Adrenal gland (tissue), 9 donors: ENCODE measurements at regions not wholly inside any gene's neighbourhood (a gene's known extent, or its start where the extent isn't known, plus 50 kb on each side); places are given as distances from the start of the nearest gene placed in this dataset.
"Not testable (repeated sequence)": the region's sequence is repeated elsewhere in the genome, so short reads cannot be mapped to it uniquely, and the experiment has no call there.

ENCODE experiments used
- DNase-seq, 7 donors: peaks; one replicate each; pipeline ENCODE4 v3.0.0-alpha.2; 2019 to 2020
- H3K27ac ChIP-seq, 5 donors: fragments of 200-600 bp; sonication (generic) in 4 of 5; 1 replicate in 3 of 5; 2 replicates in 2 of 5; pipeline versions ENCODE4 v1.5.1 to v1.8.0; 2016 to 2020; ENCODE audit warnings: mild to moderate bottlenecking in 1 of 5
- H3K27me3 ChIP-seq: fragments of 200-600 bp; 2 replicates; pipeline ENCODE4 v1.8.0; 2021
- H3K36me3 ChIP-seq, 2 donors: fragments of 200-600 bp; replicated peaks in 1 of 2; 1 replicate in 1 of 2; 2 replicates in 1 of 2; pipeline versions ENCODE4 v1.5.1 to v1.8.0; 2018 to 2022
- H3K4me1 ChIP-seq, 2 donors: fragments of 200-600 bp; replicated peaks in 1 of 2; 1 replicate in 1 of 2; 2 replicates in 1 of 2; pipeline versions ENCODE4 v1.5.1 to v1.8.0; 2018 to 2021
- H3K4me3 ChIP-seq, 4 donors: fragments of 200-600 bp; sonication (generic) in 3 of 4; one replicate each; pipeline ENCODE4 v1.5.1; 2016 to 2018
- H3K9me3 ChIP-seq, 3 donors: fragments of 200-600 bp; sonication (generic) in 1 of 3; replicated peaks in 1 of 3; 1 replicate in 2 of 3; 2 replicates in 1 of 3; pipeline versions ENCODE4 v1.5.1 to v1.8.0; 2016 to 2021
- CTCF ChIP-seq, 6 experiments: fragments of 450-650 bp in 4 of 6; fragments of 200-600 bp in 2 of 6; sonication (generic) in 1 of 6; IDR thresholded peaks; 1 replicate in 5 of 6; 2 replicates in 1 of 6; pipeline versions ENCODE4 v1.5.1 to v1.8.0; 2016 to 2021; ENCODE audit warnings: antibody characterized with exemption in 6 of 6, mild to moderate bottlenecking in 2 of 6, moderate library complexity in 1 of 6
- POLR2A ChIP-seq, 2 donors: fragments of 450-650 bp; IDR thresholded peaks; one replicate each; pipeline ENCODE4 v1.6.1; 2017; ENCODE audit warnings: antibody characterized with exemption in 2 of 2, mild to moderate bottlenecking in 2 of 2, moderate library complexity in 1 of 2
- WGBS, 4 donors: extraction: QIAGEN DNeasy Blood & Tissue Kit in 2 of 4; methylation state at CpG; one replicate each; pipeline versions ENCODE4 v1.1.5 to v1.1.7; 2013 to 2017; 5-methylcytosine and 5-hydroxymethylcytosine counted together
- intact Hi-C, 2 donors: fragments of 100-400 bp; cut with DNase I; formaldehyde crosslinking; loops; one replicate each; pipeline versions ENCODE4 v1.14.1 to v1.15.0; 2022 to 2023
- donor health status: healthy with polysubstance abuse.
- donor health status: Bipolar disorder and iron deficiency.
- donor health status: DM: yes; HTN: yes; CAD: no.
- donor health status: DM: no; HTN: no; CAD: no.
- donor health status: DM: no; HTN: no; CAD: no.

DNA sequence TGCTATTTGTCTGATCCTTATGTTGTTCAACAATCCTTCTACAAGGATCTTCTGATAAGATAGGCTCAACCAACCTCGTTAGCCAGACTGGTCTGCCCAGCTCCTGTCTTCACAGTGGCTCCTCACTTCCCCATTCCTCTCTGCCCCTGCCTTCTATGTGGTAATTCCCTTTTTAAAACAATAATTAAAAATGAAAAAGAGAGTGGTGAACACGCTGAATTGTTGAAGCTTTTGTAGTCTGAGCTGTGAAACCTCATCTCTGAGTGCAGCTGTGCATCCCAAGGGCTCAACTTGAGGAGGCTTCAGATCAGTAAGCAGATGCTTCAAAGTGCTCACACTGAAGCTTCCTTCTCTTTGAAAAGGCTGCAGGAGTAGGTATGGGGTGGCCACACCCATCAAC is 70.7 kb upstream of the JUN start:
- Histone ChIP-seq H3K27me3 (no peaks in the 10 kb centered on the region), H3K27ac (no peak overlapping the region), H3K36me3 (no peaks in the 10 kb centered on the region), H3K4me3 (no peak overlapping the region), H3K9me3 (no peaks in the 10 kb centered on the region), H3K4me1 (peaks cover 0 to 2% of the 10 kb centered on the region in 2 donors)
- intact Hi-C loops = no loop called here
- DNase-seq = no peak
- 73 to 83% (median 78%) methylated on average over 2 of the region's 2 CpGs for WGBS, 4 donors
- TF ChIP-seq CTCF (IDR thresholded peaks at IDR 0.05) = no peak
- no peak for TF ChIP-seq POLR2A (IDR thresholded peaks at IDR 0.05)

DNA sequence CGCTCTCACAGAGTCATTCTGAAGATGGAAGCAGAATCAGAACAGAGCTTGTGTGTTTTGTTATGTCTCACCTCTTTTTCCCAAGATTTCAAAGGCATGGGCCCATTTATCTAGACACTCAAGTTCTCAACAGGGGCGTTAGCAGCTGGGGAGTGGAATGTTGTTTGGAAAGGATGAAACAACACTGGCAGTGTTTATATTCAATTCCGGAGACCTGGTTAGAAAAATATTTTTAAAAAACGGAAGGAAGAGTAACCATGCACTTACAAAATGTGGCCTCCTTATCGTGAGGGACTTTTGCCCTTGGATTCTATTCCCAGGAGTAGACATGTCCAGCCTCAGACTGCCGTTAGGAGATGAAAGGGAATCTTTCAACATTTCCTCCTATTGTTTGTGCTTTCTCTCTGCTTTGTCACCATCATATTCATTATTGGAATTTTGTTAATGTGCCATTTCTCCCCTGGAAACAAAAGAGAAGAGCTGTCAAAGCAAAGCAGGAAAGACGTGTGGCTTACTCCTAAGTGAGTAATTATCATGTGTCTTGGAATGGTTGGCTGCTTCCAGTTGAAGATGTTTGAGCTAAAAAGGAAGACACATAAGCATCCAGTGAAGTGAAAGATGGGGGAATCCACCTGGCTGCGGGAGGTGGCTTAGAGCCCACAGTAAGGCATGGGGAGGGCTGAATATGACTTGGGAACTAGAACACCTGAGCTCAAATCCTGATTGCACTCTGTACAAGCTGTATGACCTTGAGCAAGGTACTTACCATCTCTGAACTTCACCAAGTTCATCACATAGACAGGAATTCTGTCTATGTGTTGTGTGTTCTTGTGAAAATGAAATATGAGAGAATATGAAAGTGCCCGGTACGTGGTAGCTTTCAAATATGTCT is 71.7 kb upstream of the JUN start:
- Histone ChIP-seq H3K4me1 (peaks cover 0 to 6% of the 10 kb centered on the region in 2 donors), H3K27ac (peak overlapping the region in 1 of 5 donors; percentile 42), H3K36me3 (no peaks in the 10 kb centered on the region), H3K9me3 (no peaks in the 10 kb centered on the region), H3K4me3 (no peak overlapping the region), H3K27me3 (no peaks in the 10 kb centered on the region)
- no peak for DNase-seq
- 74 to 79% (median 77%) methylated on average over 10 of the region's 10 CpGs for WGBS, 4 donors
- no peak for TF ChIP-seq CTCF (IDR thresholded peaks at IDR 0.05)
- no peak for TF ChIP-seq POLR2A (IDR thresholded peaks at IDR 0.05)
- intact Hi-C loops = no loop called here

GRCh38 chr1:58856281-58856680 is 72.4 kb upstream of the JUN start:
- H3K27me3 ChIP-seq, H3K36me3 ChIP-seq, intact Hi-C loops, H3K27ac ChIP-seq, H3K4me1 ChIP-seq, H3K9me3 ChIP-seq, H3K4me3 ChIP-seq, DNase-seq: not testable (repeated sequence)
- WGBS, 4 donors = 89 to 98% (median 93%) methylated on average over 1 of the region's 1 CpG

- intact Hi-C loops = no loop called here
- H3K4me1 ChIP-seq = peaks cover 0 to 6% of the 10 kb centered on the region in 2 donors
- H3K27ac ChIP-seq = no peak overlapping the region
- H3K27me3 ChIP-seq = no peaks in the 10 kb centered on the region
- 90 to 92% (median 92%) methylated on average over 3 of the region's 3 CpGs for WGBS, 4 donors
- H3K9me3 ChIP-seq = no peaks in the 10 kb centered on the region
- DNase-seq = no peak
- no peak for TF ChIP-seq CTCF (IDR thresholded peaks at IDR 0.05)
- no peak for TF ChIP-seq POLR2A (IDR thresholded peaks at IDR 0.05)
- no peak overlapping the region for H3K4me3 ChIP-seq
- no peaks in the 10 kb centered on the region for H3K36me3 ChIP-seq
Observed at GRCh38 chr1:58857680-58858673, 74.1 kb upstream of the JUN start.
